NT2/D1 (cell line): ENCODE measurements at regions not wholly inside any gene's neighbourhood (a gene's known extent, or its start where the extent isn't known, plus 50 kb on each side); places are given as distances from the start of the nearest gene placed in this dataset.

Experiments used
- SUZ12 ChIP-seq: IDR thresholded peaks from 2 replicates; pipeline ENCODE4 v1.6.1; 2011; ENCODE audit not compliant: insufficient read length, insufficient read depth; ENCODE audit errors: extremely low read depth
- YY1 ChIP-seq: IDR thresholded peaks from 2 replicates; pipeline ENCODE4 v1.6.1; 2011; ENCODE audit not compliant: insufficient read length, insufficient read depth
- ZNF274 ChIP-seq: IDR thresholded peaks from 2 replicates; pipeline ENCODE4 v1.6.1; 2011; ENCODE audit warnings: mild to moderate bottlenecking, low read depth, low read length

GRCh38 chr3:116897382-116897781, 187.8 kb downstream of the TUSC7 start:
- TF ChIP-seq YY1, result no peak
- TF ChIP-seq ZNF274, result no peak
- no peak for TF ChIP-seq SUZ12
